ENCODE measurements at regions not wholly inside any gene's neighbourhood (a gene's known extent, or its start where the extent isn't known, plus 50 kb on each side); places are given as distances from the start of the nearest gene placed in this dataset.

- BruUV-seq (replicated peaks), result no TSS peak
- H3K4me3 ChIP-seq (ENCODE audit: low read depth, low read length), result no peak overlapping the region
- ChIA-PET CTCF (interaction anchor here (0.8 kb wide), 1 partner anchor 36 kb away, joined by 3 read pairs; no protein-coding TSS in a partner anchor), POLR2A (no interaction called here)
- H3K36me3 ChIP-seq (ENCODE audit: control insufficient read depth, insufficient read depth, low read length), result 0 out of 2 replicates have a peak, but pooled peaks cover 1% of the 10 kb centered on the region
- Mint-ChIP-seq H3K27ac (ENCODE audit: unreplicated experiment) (no peak overlapping the region), H3K27me3 (ENCODE audit: insufficient read depth, unreplicated experiment) (no peaks in the 10 kb centered on the region), H3K4me3 (ENCODE audit: unreplicated experiment) (no peak overlapping the region), H3K36me3 (ENCODE audit: insufficient read depth, unreplicated experiment) (peaks cover 20% of the 10 kb centered on the region), H3K9me3 (ENCODE audit: unreplicated experiment) (no peaks in the 10 kb centered on the region), H3K4me1 (ENCODE audit: low read depth, unreplicated experiment) (no peaks in the 10 kb centered on the region)
- DNase-seq, result no peak
- no peaks in the 10 kb centered on the region for H3K27me3 ChIP-seq (replicated peaks; ENCODE audit: control insufficient read depth, insufficient read depth, low read length)
- intact Hi-C loops (cut with micrococcal nuclease; ENCODE audit: unreplicated experiment), result no loop called here
- no peak for TF ChIP-seq CTCF (IDR thresholded peaks at IDR 0.05; ENCODE audit: insufficient read depth in 1 of 2, low read depth in 1 of 2, low read length in 1 of 2, severe bottlenecking in 1 of 2, unreplicated experiment in 1 of 2)
- peaks cover 27% of the 10 kb centered on the region for H3K4me1 ChIP-seq
- peaks cover 22% of the 10 kb centered on the region for H3K9me3 ChIP-seq
Observed at GRCh38 chr11:70618431-70619101, 220.2 kb downstream of the CTTN start.

GRCh38 chr11:70619591-70619990 is 221.3 kb downstream of the CTTN start:
- H3K36me3 Mint-ChIP-seq (ENCODE audit: insufficient read depth, unreplicated experiment), result peaks cover 25% of the 10 kb centered on the region
- no peaks in the 10 kb centered on the region for H3K9me3 Mint-ChIP-seq (ENCODE audit: unreplicated experiment)
- ChIA-PET CTCF (no interaction called here), POLR2A (no interaction called here)
- peaks cover 23% of the 10 kb centered on the region for H3K4me1 ChIP-seq
- no peak overlapping the region for H3K4me3 Mint-ChIP-seq (ENCODE audit: unreplicated experiment)
- no TSS peak for BruUV-seq (replicated peaks)
- DNase-seq, result no peak
- H3K27me3 Mint-ChIP-seq (ENCODE audit: insufficient read depth, unreplicated experiment), result no peaks in the 10 kb centered on the region
- TF ChIP-seq CTCF (IDR thresholded peaks at IDR 0.05; ENCODE audit: insufficient read depth in 1 of 2, low read depth in 1 of 2, low read length in 1 of 2, severe bottlenecking in 1 of 2, unreplicated experiment in 1 of 2), result no peak
- H3K4me1 Mint-ChIP-seq (ENCODE audit: low read depth, unreplicated experiment), result no peaks in the 10 kb centered on the region
- H3K36me3 ChIP-seq (ENCODE audit: control insufficient read depth, insufficient read depth, low read length), result 0 out of 2 replicates have a peak, but pooled peaks cover 1% of the 10 kb centered on the region
- H3K27me3 ChIP-seq (replicated peaks; ENCODE audit: control insufficient read depth, insufficient read depth, low read length), result no peaks in the 10 kb centered on the region
- no peak overlapping the region for H3K4me3 ChIP-seq (ENCODE audit: low read depth, low read length)
- intact Hi-C loops (cut with micrococcal nuclease; ENCODE audit: unreplicated experiment), result no loop called here
- peak overlapping the region; percentile 33 for H3K27ac Mint-ChIP-seq (ENCODE audit: unreplicated experiment)
- H3K9me3 ChIP-seq, result peaks cover 22% of the 10 kb centered on the region

GRCh38 chr11:70620510-70621184 is 222.3 kb downstream of the CTTN start:
- Mint-ChIP-seq H3K27me3 (ENCODE audit: insufficient read depth, unreplicated experiment) (no peaks in the 10 kb centered on the region), H3K9me3 (ENCODE audit: unreplicated experiment) (no peaks in the 10 kb centered on the region), H3K36me3 (ENCODE audit: insufficient read depth, unreplicated experiment) (peaks cover 25% of the 10 kb centered on the region), H3K27ac (ENCODE audit: unreplicated experiment) (no peak overlapping the region), H3K4me1 (ENCODE audit: low read depth, unreplicated experiment) (no peaks in the 10 kb centered on the region), H3K4me3 (ENCODE audit: unreplicated experiment) (no peak overlapping the region)
- peaks cover 17% of the 10 kb centered on the region for H3K9me3 ChIP-seq
- H3K27me3 ChIP-seq (replicated peaks; ENCODE audit: control insufficient read depth, insufficient read depth, low read length), result no peaks in the 10 kb centered on the region
- no peak for TF ChIP-seq CTCF (IDR thresholded peaks at IDR 0.05; ENCODE audit: insufficient read depth in 1 of 2, low read depth in 1 of 2, low read length in 1 of 2, severe bottlenecking in 1 of 2, unreplicated experiment in 1 of 2)
- no peak for DNase-seq
- H3K4me1 ChIP-seq, result peaks cover 18% of the 10 kb centered on the region
- intact Hi-C loops (cut with micrococcal nuclease; ENCODE audit: unreplicated experiment), result no loop called here
- ChIA-PET CTCF (no interaction called here), POLR2A (no interaction called here)
- H3K36me3 ChIP-seq (ENCODE audit: control insufficient read depth, insufficient read depth, low read length), result 0 out of 2 replicates have a peak, but pooled peaks cover 1% of the 10 kb centered on the region
- no TSS peak for BruUV-seq (replicated peaks)
- no peak overlapping the region for H3K4me3 ChIP-seq (ENCODE audit: low read depth, low read length)

All from Caco-2 (cell line).